ENCODE measurements at regions not wholly inside any gene's neighbourhood (a gene's known extent, or its start where the extent isn't known, plus 50 kb on each side); places are given as distances from the start of the nearest gene placed in this dataset.
"Not testable (repeated sequence)": the region's sequence is repeated elsewhere in the genome, so short reads cannot be mapped to it uniquely, and the experiment has no call there.

DNA sequence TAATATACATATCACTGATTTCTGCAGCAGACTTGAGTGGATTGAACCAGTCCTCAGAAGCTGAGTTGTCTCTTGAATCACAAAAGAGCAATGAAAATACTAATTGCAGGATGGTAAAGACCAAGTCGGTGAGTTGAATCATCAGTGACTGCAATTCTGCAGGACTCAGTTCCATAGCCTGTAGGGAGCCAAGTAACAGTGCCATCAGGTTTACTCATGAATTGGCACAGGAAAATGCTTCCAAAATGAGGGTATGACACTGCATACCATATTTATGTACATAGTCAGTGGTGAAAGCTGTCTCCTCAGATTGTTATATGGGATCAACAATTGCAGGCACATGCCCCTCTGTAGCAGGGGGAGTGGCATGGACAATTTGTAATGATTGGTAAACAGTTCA lies 192.8 kb downstream of the CCNG2 start:
- Histone ChIP-seq H3K4me3 (no peak overlapping the region), H4K20me1 (no peaks in the 10 kb centered on the region), H3K27ac (no peak overlapping the region), H3K9me3 (replicated peaks in 1 of 11) (peaks cover 0 to 5% (median 0%) of the 10 kb centered on the region in 11 experiments; a peak in 5 of 22 replicates), H3K27me3 (no peaks in the 10 kb centered on the region), H3K4me1 (peaks cover 0 to 17% (median 8%) of the 10 kb centered on the region in 10 experiments; a peak in 16 of 20 replicates), H3K9ac (no peak overlapping the region), H3K4me2 (no peak overlapping the region), H3K36me3 (no peaks in the 10 kb centered on the region)
- TF ChIP-seq Cebpa-rat (IDR thresholded peaks at IDR 0.05), result no peak

DNA sequence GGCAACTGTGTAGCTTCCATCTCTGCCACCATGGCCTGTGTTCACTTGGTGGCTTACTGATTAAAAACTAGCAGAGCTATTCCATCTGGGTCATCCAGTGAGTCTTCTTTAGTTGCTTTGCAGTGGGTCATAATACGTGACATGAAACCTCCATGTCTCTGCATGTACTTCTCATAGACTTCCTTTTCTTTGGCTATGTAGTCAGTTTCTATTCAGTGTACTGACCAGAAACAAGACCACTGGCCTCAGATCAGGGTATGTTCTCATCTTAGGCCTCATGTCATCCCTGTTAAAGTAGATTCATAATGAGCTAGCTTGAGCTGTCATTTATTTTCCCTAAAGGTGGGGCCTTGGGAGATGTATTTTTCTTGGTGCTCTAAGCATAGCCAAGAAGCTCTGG lies 195.2 kb downstream of the CCNG2 start:
- Histone ChIP-seq H3K27ac (no peak overlapping the region), H3K36me3 (no peaks in the 10 kb centered on the region), H3K4me3 (no peak overlapping the region), H3K4me2 (no peak overlapping the region), H3K9ac (no peak overlapping the region), H3K27me3 (no peaks in the 10 kb centered on the region), H4K20me1 (no peaks in the 10 kb centered on the region), H3K4me1 (peaks cover 0 to 40% (median 18%) of the 10 kb centered on the region in 10 experiments; a peak in 16 of 20 replicates), H3K9me3 (replicated peaks in 1 of 11) (no peaks in the 10 kb centered on the region; a peak in 2 of 22 replicates)
- TF ChIP-seq Cebpa-rat (IDR thresholded peaks at IDR 0.05), result no peak

DNA sequence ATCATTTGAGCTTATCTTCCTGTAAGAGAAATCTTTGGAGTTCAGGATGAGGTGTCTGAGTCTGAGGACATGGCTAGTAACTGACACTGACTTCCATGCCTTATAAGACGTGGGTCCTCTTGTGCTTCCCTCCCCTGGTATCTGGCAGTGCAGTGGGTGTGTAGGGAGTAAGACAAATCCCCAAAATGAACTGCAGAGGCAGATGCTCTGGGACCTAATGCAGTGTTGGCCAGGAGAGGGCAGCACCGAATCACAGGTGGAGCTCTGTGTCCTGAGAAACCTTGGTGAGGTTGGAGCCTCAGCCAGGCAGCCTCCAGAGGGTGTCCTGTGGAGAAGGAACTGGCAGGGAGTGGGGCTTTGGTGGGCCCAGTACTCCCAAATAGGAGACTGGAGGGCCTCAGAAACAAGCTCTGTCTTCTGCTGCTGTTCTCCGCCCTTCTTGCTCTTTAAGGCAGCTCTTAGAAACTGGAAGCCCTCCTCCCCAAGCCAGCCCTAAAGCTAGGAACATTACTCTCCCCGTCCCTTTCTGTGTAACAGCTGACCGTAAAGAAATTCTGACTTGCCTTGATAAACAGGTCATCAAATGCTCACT lies 196.8 kb downstream of the CCNG2 start:
- peak overlapping the region in 6 of 11 experiments; percentile 29 to 66 (median 45); a peak in 8 of 22 replicates for H3K27ac ChIP-seq
- H3K36me3 ChIP-seq; H4K20me1 ChIP-seq; H3K9me3 ChIP-seq (replicated peaks in 1 of 11); H3K9ac ChIP-seq; H3K27me3 ChIP-seq; H3K4me3 ChIP-seq: not testable (repeated sequence)
- peaks cover 0 to 46% (median 19%) of the 10 kb centered on the region in 10 experiments; a peak in 16 of 20 replicates for H3K4me1 ChIP-seq
- H3K4me2 ChIP-seq, result peak overlapping the region in 8 of 11 experiments; percentile 29 to 69 (median 59); a peak in 13 of 22 replicates

GRCh38 chr4:77354550-77354949 lies 197.5 kb downstream of the CCNG2 start:
- Histone ChIP-seq H3K4me3 (no peak overlapping the region), H3K9me3 (replicated peaks in 1 of 11) (no peaks in the 10 kb centered on the region; a peak in 2 of 22 replicates), H3K4me1 (peaks cover 0 to 53% (median 23%) of the 10 kb centered on the region in 10 experiments; a peak in 16 of 20 replicates), H3K9ac (peak overlapping the region in 2 of 11 experiments; percentile 4 to 43; a peak in 2 of 22 replicates), H3K36me3 (no peaks in the 10 kb centered on the region), H3K27me3 (no peaks in the 10 kb centered on the region), H4K20me1 (no peaks in the 10 kb centered on the region), H3K27ac (peak overlapping the region in 7 of 11 experiments; percentile 35 to 66 (median 52); a peak in 13 of 22 replicates), H3K4me2 (peak overlapping the region in 8 of 11 experiments; percentile 29 to 69 (median 59); a peak in 16 of 22 replicates)
- TF ChIP-seq Cebpa-rat (IDR thresholded peaks at IDR 0.05), result no peak

DNA sequence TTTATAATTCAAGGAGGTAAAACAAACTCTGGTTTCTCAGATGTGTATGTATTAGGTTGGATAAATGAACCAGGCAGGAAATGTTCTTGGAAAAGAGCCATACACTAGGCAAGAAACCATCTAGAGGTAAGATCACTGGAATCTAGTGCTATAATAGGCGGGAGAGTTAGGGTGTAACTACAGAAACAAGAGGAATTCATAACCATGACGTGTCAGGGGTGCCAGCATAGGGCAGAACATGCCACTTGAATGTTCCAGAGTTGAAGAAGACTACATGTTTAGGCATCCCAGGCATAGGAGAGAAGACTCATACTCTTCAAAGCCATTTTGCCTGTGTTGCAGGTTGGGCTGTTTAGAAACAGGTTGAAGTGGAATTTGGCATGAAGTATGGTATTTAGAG lies 198.7 kb downstream of the CCNG2 start:
- no peak for TF ChIP-seq Cebpa-rat (IDR thresholded peaks at IDR 0.05)
- no peaks in the 10 kb centered on the region for H3K27me3 ChIP-seq
- H3K4me3 ChIP-seq, result no peak overlapping the region
- H3K4me1 ChIP-seq, result peaks cover 0 to 65% (median 34%) of the 10 kb centered on the region in 10 experiments; a peak in 16 of 20 replicates
- H3K9ac ChIP-seq, result no peak overlapping the region
- peak overlapping the region in 2 of 11 experiments; percentile 63 to 65; a peak in 2 of 22 replicates for H3K27ac ChIP-seq
- peak overlapping the region in 5 of 11 experiments; percentile 52 to 69 (median 59); a peak in 5 of 22 replicates for H3K4me2 ChIP-seq
- no peaks in the 10 kb centered on the region for H3K36me3 ChIP-seq
- no peaks in the 10 kb centered on the region for H4K20me1 ChIP-seq
- no peaks in the 10 kb centered on the region; a peak in 1 of 22 replicates for H3K9me3 ChIP-seq (replicated peaks in 1 of 11)

DNA sequence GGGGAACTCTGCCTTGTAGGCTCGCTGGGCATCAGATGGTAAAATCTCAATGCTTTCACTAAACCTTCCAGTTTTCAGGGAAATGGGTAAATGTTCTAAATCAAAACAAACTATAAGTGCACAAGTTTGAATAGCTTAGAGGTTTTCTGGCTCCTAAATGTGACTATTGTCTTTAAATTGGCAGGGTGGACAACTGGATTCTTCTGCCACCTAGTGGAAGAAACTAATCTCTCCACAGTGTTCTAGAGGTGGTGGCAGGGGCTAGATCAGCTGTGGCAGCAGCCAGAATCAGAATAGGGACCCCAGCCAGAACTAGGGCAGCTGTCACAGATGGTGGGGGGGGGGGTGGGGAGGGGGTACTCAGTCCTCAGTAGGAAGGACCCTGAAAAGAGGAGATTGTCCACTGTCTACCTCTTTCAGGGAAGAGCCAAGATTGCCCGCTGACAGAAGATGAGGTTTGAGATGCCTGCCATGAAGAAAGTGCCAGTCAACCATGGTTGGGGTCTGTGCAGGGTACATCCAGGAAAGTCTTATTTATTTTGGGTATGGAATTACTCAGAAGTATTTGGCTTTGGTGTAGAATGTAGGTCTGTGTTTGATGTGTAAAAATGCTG lies 201.4 kb downstream of the CCNG2 start:
- Histone ChIP-seq H3K4me1 (peaks cover 0 to 88% (median 41%) of the 10 kb centered on the region in 10 experiments; a peak in 16 of 20 replicates), H4K20me1 (no peaks in the 10 kb centered on the region), H3K4me3 (no peak overlapping the region), H3K36me3 (no peaks in the 10 kb centered on the region), H3K27me3 (no peaks in the 10 kb centered on the region), H3K27ac (no peak overlapping the region), H3K9me3 (replicated peaks in 1 of 11) (peaks cover 0 to 8% (median 5%) of the 10 kb centered on the region in 11 experiments; a peak in 8 of 22 replicates), H3K9ac (no peak overlapping the region), H3K4me2 (peak overlapping the region in 4 of 11 experiments; percentile 18 to 65 (median 56); a peak in 4 of 22 replicates)
- no peak for TF ChIP-seq Cebpa-rat (IDR thresholded peaks at IDR 0.05)

DNA sequence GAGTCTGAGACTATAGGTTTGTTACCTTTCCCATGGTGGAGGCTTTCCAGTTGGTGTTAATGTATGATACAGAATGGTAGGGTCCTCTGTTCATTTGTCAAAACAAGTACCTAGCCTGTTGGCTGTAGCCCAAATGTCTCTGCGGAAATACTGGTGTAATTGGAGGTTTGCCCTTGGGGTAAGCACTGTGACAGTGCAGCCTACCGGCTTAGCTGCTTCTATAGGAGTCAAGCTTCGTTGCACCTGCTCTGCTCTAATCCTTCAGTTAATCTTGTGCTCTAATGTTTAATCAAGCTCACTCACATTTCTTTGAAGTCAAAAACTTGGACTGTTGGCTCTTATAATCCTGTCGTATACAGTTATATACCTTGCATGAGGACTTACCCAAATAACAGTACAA lies 203.4 kb downstream of the CCNG2 start:
- TF ChIP-seq Cebpa-rat (IDR thresholded peaks at IDR 0.05), result no peak
- H3K4me3 ChIP-seq, result no peak overlapping the region
- H3K36me3 ChIP-seq, result no peaks in the 10 kb centered on the region
- H4K20me1 ChIP-seq, result no peaks in the 10 kb centered on the region
- H3K9ac ChIP-seq, result no peak overlapping the region
- no peaks in the 10 kb centered on the region for H3K27me3 ChIP-seq
- H3K27ac ChIP-seq, result no peak overlapping the region
- peaks cover 0 to 14% (median 11%) of the 10 kb centered on the region in 11 experiments; a peak in 12 of 22 replicates for H3K9me3 ChIP-seq (replicated peaks in 1 of 11)
- H3K4me1 ChIP-seq, result peaks cover 0 to 89% (median 40%) of the 10 kb centered on the region in 10 experiments; a peak in 16 of 20 replicates
- H3K4me2 ChIP-seq, result peak overlapping the region in 7 of 11 experiments; percentile 22 to 65 (median 55); a peak in 12 of 22 replicates

DNA sequence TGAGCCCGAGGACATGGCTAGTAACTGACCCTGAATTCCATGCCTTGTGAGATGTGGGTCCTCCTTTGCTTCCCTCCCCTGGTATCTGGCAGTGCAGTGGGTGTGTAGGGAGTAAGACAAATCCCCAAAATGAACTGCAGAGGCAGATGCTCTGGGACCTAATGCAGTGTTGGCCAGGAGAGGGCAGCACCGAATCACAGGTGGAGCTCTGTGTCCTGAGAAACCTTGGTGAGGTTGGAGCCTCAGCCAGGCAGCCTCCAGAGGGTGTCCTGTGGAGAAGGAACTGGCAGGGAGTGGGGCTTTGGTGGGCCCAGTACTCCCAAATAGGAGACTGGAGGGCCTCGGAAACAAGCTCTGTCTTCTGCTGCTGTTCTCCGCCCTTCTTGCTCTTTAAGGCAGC lies 209.9 kb downstream of the CCNG2 start:
- Histone ChIP-seq H3K4me1 (peaks cover 0 to 65% (median 40%) of the 10 kb centered on the region in 10 experiments; a peak in 16 of 20 replicates), H3K27ac (peak overlapping the region in 1 of 11 experiments; percentile 50; a peak in 3 of 22 replicates), H3K9me3 (replicated peaks in 1 of 11) (peaks cover 6 to 33% (median 24%) of the 10 kb centered on the region in 11 experiments; a peak in 17 of 22 replicates), H3K4me2 (peak overlapping the region in 5 of 11 experiments; percentile 58 to 71 (median 69); a peak in 6 of 22 replicates)
- H3K27me3 ChIP-seq, H4K20me1 ChIP-seq, H3K9ac ChIP-seq, H3K4me3 ChIP-seq, H3K36me3 ChIP-seq: not testable (repeated sequence)

GRCh38 chr4:77367638-77368037 lies 210.6 kb downstream of the CCNG2 start:
- peak overlapping the region in 7 of 11 experiments; percentile 15 to 70 (median 50); a peak in 12 of 22 replicates for H3K4me2 ChIP-seq
- peaks cover 0 to 57% (median 39%) of the 10 kb centered on the region in 10 experiments; a peak in 16 of 20 replicates for H3K4me1 ChIP-seq
- H3K9me3 ChIP-seq (replicated peaks in 1 of 11), result peaks cover 6 to 33% (median 24%) of the 10 kb centered on the region in 11 experiments; a peak in 17 of 22 replicates
- no peaks in the 10 kb centered on the region for H4K20me1 ChIP-seq
- H3K9ac ChIP-seq, result no peak overlapping the region; a peak in 1 of 22 replicates
- H3K4me3 ChIP-seq, result no peak overlapping the region
- peak overlapping the region in 5 of 11 experiments; percentile 12 to 53 (median 41); a peak in 7 of 22 replicates for H3K27ac ChIP-seq
- H3K36me3 ChIP-seq, result no peaks in the 10 kb centered on the region
- TF ChIP-seq Cebpa-rat (IDR thresholded peaks at IDR 0.05), result no peak
- H3K27me3 ChIP-seq, result no peaks in the 10 kb centered on the region
